Endothelial cell of umbilical vein (primary cell): ENCODE measurements at regions not wholly inside any gene's neighbourhood (a gene's known extent, or its start where the extent isn't known, plus 50 kb on each side); places are given as distances from the start of the nearest gene placed in this dataset.

Experiments
- BruUV-seq: library from RNA; stranded (reverse); fragments of 400-500 nt; replicated peaks from 2 replicates; lab custom pipeline; 2021; lab: Mats Ljungman, UMichigan
- CTCF ChIA-PET: fragments of 300-600, 350-600 bp; sonication (Branson Sonifier 250); formaldehyde crosslinking; loops from one replicate; lab custom pipeline; 2021; ENCODE audit warnings: antibody characterized with exemption, inconsistent platforms; lab: Charles Lee
- POLR2A ChIA-PET: fragments of 300-600, 350-600 bp; sonication (Branson Sonifier 250); formaldehyde crosslinking; loops from one replicate; lab custom pipeline; 2021; ENCODE audit warnings: antibody characterized with exemption, inconsistent platforms; lab: Charles Lee
- DNase-seq: peaks from one replicate; pipeline ENCODE4 v3.0.0-alpha.2; 2011; ENCODE audit warnings: low read depth, low spot score
- FAIRE-seq: peaks from 2 replicates; lab custom pipeline; 2011; peaks lifted over from hg19 to GRCh38; lab: Jason Lieb, UNC
- H2AFZ ChIP-seq: 2 replicates; pipeline ENCODE4 v1.6.0; 2012; ENCODE audit warnings: low read depth, low read length, control low read depth, inconsistent platforms
- H3K27ac ChIP-seq: 2 replicates; pipeline ENCODE4 v1.5.1; 2011; ENCODE audit warnings: low read depth, mild to moderate bottlenecking, control low read depth, low read length, moderate library complexity; ENCODE audit not compliant: insufficient read depth
- H3K27me3 ChIP-seq, 2 experiments: 2 replicates each; pipeline versions ENCODE4 v1.6.0 to v1.6.1; 2011; ENCODE audit warnings: low read length in 2 of 2, mixed read lengths in 1 of 2; ENCODE audit not compliant: control insufficient read depth in 2 of 2, insufficient read depth in 2 of 2
- H3K36me3 ChIP-seq, 2 experiments: 2 replicates in 1 of 2; 3 replicates in 1 of 2; pipeline ENCODE4 v1.5.1; 2011; ENCODE audit warnings: low read length in 2 of 2, mild to moderate bottlenecking in 1 of 2, moderate library complexity in 1 of 2; ENCODE audit not compliant: control insufficient read depth in 2 of 2, insufficient read depth in 2 of 2; ENCODE audit errors: extremely low read depth in 1 of 2
- H3K4me1 ChIP-seq: 3 replicates; pipeline ENCODE4 v1.5.1; 2011; ENCODE audit warnings: mild to moderate bottlenecking, low read length; ENCODE audit not compliant: control insufficient read depth, insufficient read depth; ENCODE audit errors: extremely low read depth
- H3K4me2 ChIP-seq: 2 replicates; pipeline ENCODE4 v1.6.1; 2011; ENCODE audit warnings: low read length, control low read depth, mixed read lengths; ENCODE audit not compliant: insufficient read depth
- H3K4me3 ChIP-seq, 3 experiments: fragments of 200-600 bp in 1 of 3; sonication (generic), shearing (Covaris generic) in 1 of 3; replicated peaks in 1 of 3; 2 replicates each; pipeline ENCODE4 v1.5.1; 2011 to 2016; ENCODE audit warnings: control low read depth in 3 of 3, low read length in 3 of 3, mild to moderate bottlenecking in 2 of 3, inconsistent platforms in 1 of 3, low read depth in 1 of 3, moderate library complexity in 1 of 3; ENCODE audit not compliant: insufficient read depth in 1 of 3
- H3K79me2 ChIP-seq: 2 replicates; pipeline ENCODE4 v1.6.0; 2012; ENCODE audit warnings: low read length, inconsistent platforms; ENCODE audit not compliant: control insufficient read depth, insufficient read depth
- H3K9ac ChIP-seq: replicated peaks from 2 replicates; pipeline ENCODE3; 2011; ENCODE audit warnings: low read length, control low read depth; ENCODE audit not compliant: insufficient read depth; ENCODE audit errors: extremely low read depth
- H3K9me1 ChIP-seq: replicated peaks from 3 replicates; pipeline ENCODE4 v1.6.0; 2011; ENCODE audit warnings: mild to moderate bottlenecking, low read length; ENCODE audit not compliant: control insufficient read depth, insufficient read depth; ENCODE audit errors: extremely low read depth
- H3K9me3 ChIP-seq: replicated peaks from 2 replicates; pipeline ENCODE4 v1.5.1; 2012; ENCODE audit warnings: low read length, inconsistent platforms; ENCODE audit not compliant: control insufficient read depth, insufficient read depth
- H4K20me1 ChIP-seq: replicated peaks from 2 replicates; pipeline ENCODE3; 2011; ENCODE audit warnings: mild to moderate bottlenecking, low read length; ENCODE audit not compliant: control insufficient read depth, insufficient read depth; ENCODE audit errors: extremely low read depth
- EZH2 ChIP-seq: IDR thresholded peaks from 2 replicates; pipeline ENCODE4 v1.6.1; 2012; ENCODE audit warnings: borderline replicate concordance, low read depth, mild to moderate bottlenecking, moderate library complexity, low read length, inconsistent platforms; ENCODE audit not compliant: severe bottlenecking
- FOS ChIP-seq: IDR thresholded peaks from 2 replicates; pipeline ENCODE4 v1.6.1; 2011; ENCODE audit warnings: mild to moderate bottlenecking, low read length, moderate library complexity, borderline replicate concordance; ENCODE audit not compliant: insufficient read depth
- GATA2 ChIP-seq: IDR thresholded peaks from 2 replicates; pipeline ENCODE4 v1.7.0; 2011; ENCODE audit warnings: low read depth, mild to moderate bottlenecking, moderate library complexity, mixed read lengths, low read length; ENCODE audit not compliant: insufficient read length, insufficient read depth
- JUN ChIP-seq: IDR thresholded peaks from 2 replicates; pipeline ENCODE4 v1.6.1; 2011; ENCODE audit warnings: borderline replicate concordance, low read depth; ENCODE audit not compliant: insufficient read length, insufficient read depth
- MYC ChIP-seq: IDR thresholded peaks from one replicate; pipeline ENCODE4 v1.6.1; 2011; ENCODE audit warnings: mild to moderate bottlenecking, low read depth, low read length
- POLR2A ChIP-seq: IDR thresholded peaks from 2 replicates; pipeline ENCODE4 v1.6.1; 2012; ENCODE audit warnings: low read depth, mild to moderate bottlenecking, control low read depth, low read length
- POLR2AphosphoS5 ChIP-seq: IDR thresholded peaks from 2 replicates; pipeline ENCODE4 v1.6.1; 2012; ENCODE audit warnings: low read depth, mild to moderate bottlenecking, control low read depth, low read length, moderate library complexity; ENCODE audit not compliant: insufficient read depth
- dilution Hi-C: fragments of 300-500 bp; cut with MboI; formaldehyde crosslinking; loops from one replicate; pipeline ENCODE4 v1.15.0; 2019; ENCODE audit warnings: low sequenced_read_pairs; ENCODE audit not compliant: extremely low pct_ligation_motif_present
- intact Hi-C: fragments of 100-400 bp; cut with micrococcal nuclease; formaldehyde crosslinking; loops from one replicate; pipeline ENCODE4 v1.10.0; 2022
- TF ChIP-seq, protein P1 (sequence below): IDR thresholded peaks from 2 replicates; pipeline ENCODE4 v1.6.1; 2011; ENCODE audit not compliant: insufficient read depth, insufficient read length
- TF ChIP-seq, protein P2 (sequence below), 2 donors: IDR thresholded peaks; 1 replicate in 1 of 2; 2 replicates in 1 of 2; pipeline ENCODE4 v1.5.1; 2011; ENCODE audit warnings: low read length in 2 of 2, mild to moderate bottlenecking in 2 of 2, moderate library complexity in 2 of 2, control low read depth in 1 of 2, inconsistent platforms in 1 of 2, low read depth in 1 of 2; ENCODE audit not compliant: insufficient read depth in 1 of 2; ENCODE audit errors: extremely low read depth in 1 of 2

DNA sequence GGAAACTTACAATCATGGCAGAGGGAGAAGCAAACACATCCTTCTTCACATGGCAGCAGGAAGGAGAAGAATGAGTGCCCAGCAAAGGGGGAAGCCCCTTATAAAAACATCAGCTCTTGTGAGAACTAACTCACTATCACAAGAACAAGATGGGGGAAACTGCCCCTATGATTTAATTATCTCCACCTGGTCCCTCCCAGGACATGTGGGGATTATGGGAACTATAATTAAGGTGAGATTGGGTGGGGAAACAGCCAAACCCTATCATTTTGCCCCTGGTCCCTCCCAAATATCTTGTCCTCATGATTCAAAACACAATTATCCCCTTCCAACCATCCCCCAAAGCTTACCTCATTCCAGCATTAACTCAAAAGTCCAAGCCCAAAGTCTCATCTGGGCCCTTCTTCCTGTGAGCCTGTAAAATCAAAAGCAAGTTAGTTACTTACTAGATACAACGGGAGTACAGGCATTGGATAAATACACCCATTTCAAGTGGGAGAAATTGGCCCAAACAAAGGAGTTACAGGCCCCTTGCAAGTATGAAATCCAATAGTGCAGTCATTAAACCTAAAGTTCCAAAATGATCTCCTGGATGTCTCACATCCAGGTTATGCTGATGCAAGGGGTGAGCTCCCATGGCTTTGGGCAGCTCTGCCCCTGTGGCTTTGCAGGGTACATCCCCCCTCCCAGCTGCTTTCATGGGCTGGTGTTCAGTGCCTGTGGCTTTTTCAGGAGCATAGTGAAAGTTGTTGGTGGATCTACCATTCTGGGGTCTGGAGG, 122.3 kb downstream of the MYCN start:
- no peak for TF ChIP-seq MYC
- no peak for TF ChIP-seq JUN
- TF ChIP-seq EZH2, result no peak
- TF ChIP-seq, protein P1, sequence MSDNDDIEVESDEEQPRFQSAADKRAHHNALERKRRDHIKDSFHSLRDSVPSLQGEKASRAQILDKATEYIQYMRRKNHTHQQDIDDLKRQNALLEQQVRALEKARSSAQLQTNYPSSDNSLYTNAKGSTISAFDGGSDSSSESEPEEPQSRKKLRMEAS, result no peak
- no peak for TF ChIP-seq FOS
- TF ChIP-seq GATA2, result no peak
- TF ChIP-seq POLR2A, result no peak
- TF ChIP-seq, protein P2, sequence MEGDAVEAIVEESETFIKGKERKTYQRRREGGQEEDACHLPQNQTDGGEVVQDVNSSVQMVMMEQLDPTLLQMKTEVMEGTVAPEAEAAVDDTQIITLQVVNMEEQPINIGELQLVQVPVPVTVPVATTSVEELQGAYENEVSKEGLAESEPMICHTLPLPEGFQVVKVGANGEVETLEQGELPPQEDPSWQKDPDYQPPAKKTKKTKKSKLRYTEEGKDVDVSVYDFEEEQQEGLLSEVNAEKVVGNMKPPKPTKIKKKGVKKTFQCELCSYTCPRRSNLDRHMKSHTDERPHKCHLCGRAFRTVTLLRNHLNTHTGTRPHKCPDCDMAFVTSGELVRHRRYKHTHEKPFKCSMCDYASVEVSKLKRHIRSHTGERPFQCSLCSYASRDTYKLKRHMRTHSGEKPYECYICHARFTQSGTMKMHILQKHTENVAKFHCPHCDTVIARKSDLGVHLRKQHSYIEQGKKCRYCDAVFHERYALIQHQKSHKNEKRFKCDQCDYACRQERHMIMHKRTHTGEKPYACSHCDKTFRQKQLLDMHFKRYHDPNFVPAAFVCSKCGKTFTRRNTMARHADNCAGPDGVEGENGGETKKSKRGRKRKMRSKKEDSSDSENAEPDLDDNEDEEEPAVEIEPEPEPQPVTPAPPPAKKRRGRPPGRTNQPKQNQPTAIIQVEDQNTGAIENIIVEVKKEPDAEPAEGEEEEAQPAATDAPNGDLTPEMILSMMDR (IDR thresholded peaks at IDR 0.05; ENCODE audit: extremely low read depth in 1 of 2, insufficient read depth in 1 of 2, low read depth in 1 of 2, low read length in 2 of 2), result no peak
- TF ChIP-seq POLR2AphosphoS5, result no peak
- Histone ChIP-seq H3K27ac (no peak overlapping the region), H3K27me3 (no peaks in the 10 kb centered on the region), H4K20me1 (no peaks in the 10 kb centered on the region), H3K4me1 (no peaks in the 10 kb centered on the region), H3K9ac (no peak overlapping the region), H3K79me2 (no peaks in the 10 kb centered on the region), H3K9me3 (no peaks in the 10 kb centered on the region), H3K4me2 (no peak overlapping the region), H2AFZ (no peak overlapping the region), H3K4me3 (no peak overlapping the region), H3K36me3 (no peaks in the 10 kb centered on the region), H3K9me1 (no peaks in the 10 kb centered on the region)
- BruUV-seq, result no TSS peak
- CTCF ChIA-PET, result no interaction called here
- dilution Hi-C loops, result no loop called here
- intact Hi-C loops, result no loop called here
- DNase-seq (no peak), FAIRE-seq (no peak)
- POLR2A ChIA-PET, result no interaction called here
